NCI-H446 (cell line): ENCODE measurements at regions not wholly inside any gene's neighbourhood (a gene's known extent, or its start where the extent isn't known, plus 50 kb on each side); places are given as distances from the start of the nearest gene placed in this dataset.
"Not testable (repeated sequence)": the region's sequence is repeated elsewhere in the genome, so short reads cannot be mapped to it uniquely, and the experiment has no call there.

ENCODE experiments used
- DNase-seq, 2 experiments: peaks; one replicate each; lab custom pipeline; 2025; lab: John Stamatoyannopoulos, UW

DNA sequence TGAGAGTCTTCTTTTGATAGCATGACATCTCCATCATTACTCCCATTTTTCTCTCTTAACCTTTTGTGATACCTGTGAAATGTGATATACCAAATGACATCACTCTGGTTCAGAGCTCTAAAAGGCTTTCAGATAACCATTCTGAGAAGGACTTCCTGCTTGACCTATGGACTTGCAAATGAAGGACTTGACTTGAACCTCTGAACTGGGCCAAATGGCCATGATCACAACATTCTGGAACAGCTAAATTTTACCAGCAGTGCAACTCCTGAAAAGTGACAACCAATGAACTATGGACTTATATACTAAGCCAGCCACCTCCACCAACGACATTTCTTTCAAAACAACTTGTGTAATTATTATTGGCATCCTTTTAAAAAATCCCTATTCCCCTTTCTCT lies 1085.8 kb upstream of the CITED2 start:
- DNase-seq, result no peak

DNA sequence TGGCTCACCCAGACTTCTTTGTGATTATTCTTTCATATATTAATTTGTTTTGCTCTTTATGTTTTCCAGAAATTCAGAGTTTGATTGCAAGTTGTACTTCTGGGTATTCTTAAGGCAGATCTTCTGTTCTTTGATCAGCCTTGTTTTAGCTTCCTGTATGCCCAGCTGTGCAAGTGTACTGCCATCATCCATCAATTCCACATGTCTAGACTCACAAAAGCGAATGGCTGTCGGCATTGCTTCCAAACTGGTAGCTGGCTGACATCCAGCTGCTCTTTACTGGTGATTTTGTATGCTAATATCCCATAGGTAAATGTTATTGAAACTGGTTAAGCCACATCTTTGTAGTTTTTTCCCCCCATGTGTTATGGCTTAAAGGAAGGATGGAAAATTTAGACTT lies 1084.8 kb upstream of the CITED2 start:
- peak in 1 of 2 experiments; percentile 3 for DNase-seq

DNA sequence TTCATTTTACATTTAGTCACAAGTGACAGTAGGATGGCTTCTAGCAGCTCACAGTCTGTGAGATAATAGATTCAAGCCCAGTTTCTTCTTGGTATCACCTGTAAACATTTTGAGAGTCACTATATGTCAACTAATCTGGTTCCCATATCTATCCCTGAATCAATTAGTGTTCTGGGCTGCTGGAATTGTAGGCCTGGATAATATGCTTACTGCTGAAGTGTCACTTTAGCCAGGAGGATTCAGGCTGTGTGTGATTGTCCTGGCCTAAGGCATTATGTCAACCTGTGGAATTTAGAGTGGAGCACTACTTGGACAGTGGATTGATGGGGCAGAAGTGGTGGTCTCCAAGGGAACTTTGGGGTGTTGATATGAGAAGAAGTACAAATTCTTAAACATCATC lies 1071.8 kb upstream of the CITED2 start:
- DNase-seq, result no peak

DNA sequence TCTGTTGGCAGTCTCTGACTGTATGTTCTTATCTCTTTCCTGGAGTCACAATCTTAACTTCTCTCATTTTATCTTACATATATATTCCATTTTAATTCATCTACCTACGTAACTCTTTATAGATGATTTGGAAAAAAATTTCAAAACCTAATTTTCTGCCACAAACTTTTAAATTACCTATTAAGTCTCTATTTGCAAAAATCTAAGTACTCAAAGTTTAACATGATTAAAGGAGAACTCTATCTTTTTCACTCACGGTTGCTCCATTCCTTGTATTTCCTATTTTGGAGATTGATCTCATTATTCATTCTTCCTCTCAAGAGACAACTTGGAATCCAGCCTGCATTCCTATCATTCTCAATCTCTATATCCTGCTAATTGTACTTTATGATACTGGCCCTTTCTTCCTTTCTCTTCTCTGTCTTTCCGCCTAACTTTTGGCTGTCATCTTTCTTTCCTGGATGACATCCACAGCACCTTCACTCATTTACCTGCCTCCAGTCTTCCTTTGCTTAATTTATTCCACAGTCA lies 1071.1 kb upstream of the CITED2 start:
- peak in 1 of 2 experiments; percentile 31 for DNase-seq

DNA sequence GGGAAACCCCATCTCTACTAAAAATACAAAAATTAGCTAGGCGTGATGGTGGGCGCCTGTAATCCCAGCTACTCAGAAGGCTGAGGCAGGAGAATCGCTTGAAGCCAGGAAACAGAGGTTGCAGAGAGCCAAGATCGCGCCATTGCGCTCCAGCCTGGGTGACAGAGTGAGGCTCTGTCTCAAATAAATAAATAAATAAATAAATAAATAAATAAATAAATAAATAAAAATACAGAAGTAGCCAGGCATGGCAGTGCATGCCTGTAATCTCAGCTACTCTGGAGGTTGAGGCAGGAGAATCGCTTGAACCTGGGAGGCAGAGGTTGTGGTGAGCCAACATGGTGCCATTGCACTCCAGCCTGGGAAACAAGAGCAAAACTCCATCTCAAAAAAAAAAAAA lies 1068.7 kb upstream of the CITED2 start:
- DNase-seq, result not testable (repeated sequence)

DNA sequence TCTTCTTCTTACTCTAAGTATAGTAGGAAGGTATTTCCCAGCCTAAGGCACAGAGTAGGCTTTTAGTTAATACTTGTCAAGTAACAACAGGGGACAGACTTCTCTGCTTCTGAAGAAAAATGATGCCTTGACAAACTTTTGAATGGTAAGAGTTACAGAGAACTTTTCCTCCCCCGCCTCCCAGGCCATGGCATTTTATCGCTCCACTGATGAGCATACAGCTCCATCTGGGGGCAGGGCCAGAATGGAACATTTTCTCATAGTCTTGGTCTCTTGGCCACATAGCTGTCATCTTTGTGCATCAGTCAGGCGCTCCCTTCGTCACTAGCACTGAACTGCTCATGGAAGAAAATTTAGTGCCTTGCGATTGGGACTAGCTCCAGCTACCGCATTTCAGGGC lies 1066.8 kb upstream of the CITED2 start:
- DNase-seq, result peak; percentile 3 to 41

DNA sequence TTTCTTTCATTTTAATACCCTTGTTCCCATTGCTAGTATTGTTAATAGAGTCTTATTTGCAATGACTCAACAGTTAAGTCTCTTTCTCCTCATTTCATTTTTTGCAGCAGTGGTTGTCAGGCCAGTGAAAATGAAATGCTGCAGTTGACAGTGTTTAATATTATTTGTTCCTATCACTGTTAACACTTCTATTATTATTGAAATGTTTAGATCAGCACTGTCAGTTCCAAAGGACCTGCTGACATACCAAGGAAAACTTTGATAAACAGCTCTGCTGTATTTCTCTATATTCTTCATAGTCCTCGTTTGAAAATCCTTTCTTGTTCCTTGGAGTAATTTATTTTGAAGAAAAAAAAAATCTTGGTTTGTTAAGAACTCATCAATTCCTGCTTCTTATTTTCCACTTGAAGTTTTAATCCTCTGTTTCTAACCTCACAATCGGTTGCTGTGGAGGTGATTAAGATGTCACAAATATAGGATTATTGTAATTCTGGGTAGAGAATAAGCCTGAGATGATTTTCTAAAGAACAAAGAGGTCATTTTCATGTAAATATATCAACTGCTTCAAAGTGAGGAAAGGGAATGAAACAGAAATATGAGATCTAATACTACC lies 1065.9 kb upstream of the CITED2 start:
- no peak for DNase-seq

DNA sequence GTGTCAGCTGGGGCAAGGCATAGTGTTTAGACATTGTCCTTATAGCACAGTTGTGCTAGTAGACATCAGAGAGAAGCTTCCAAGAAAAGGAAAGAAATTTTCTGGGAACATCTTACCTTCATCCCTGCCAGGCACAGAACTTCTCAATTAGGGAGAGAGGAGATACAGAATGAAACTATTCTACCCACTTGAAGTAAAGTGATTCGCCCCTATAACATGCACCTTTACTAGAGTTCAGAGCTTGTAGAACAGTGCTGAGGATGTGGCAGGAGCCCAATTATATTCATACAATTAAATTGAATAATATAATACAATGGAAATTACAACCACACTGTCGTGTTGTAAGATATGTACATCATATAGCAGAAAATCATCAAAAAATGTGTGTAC lies 1063.9 kb upstream of the CITED2 start:
- DNase-seq, result no peak

DNA sequence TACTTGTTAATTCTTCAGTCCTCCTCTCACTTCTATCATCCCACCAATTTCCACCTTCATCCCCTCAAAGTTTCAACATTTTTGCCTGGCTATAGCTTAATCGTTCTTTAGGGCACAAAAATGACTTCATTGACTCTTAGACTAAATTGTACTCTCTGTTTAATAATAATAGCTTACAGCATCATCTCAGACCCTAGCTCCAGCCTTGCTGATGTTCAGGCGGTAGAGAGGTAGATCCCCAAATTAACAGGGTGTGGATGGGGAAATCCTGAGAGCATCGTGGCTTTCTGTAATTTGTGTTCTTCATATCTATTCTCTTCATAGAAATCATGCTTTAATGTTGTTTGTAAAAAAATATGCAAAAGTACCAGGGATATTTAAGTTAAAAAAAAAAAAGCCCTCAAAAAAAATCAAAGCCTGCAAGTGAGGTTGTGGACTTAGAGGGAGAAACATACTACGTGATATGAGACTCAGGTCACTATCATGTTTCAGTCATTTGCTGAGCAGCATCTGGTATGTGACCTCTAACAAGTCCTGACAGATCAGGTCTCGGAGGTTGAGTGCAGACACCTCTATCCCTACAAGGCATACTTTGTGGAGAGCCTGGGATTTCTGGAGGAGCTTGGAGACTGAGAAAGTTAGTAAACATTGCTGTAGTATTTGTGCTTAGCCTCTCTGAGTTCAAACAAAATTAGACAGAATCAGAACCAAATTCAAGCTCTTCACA lies 1063.3 kb upstream of the CITED2 start:
- DNase-seq, result no peak

DNA sequence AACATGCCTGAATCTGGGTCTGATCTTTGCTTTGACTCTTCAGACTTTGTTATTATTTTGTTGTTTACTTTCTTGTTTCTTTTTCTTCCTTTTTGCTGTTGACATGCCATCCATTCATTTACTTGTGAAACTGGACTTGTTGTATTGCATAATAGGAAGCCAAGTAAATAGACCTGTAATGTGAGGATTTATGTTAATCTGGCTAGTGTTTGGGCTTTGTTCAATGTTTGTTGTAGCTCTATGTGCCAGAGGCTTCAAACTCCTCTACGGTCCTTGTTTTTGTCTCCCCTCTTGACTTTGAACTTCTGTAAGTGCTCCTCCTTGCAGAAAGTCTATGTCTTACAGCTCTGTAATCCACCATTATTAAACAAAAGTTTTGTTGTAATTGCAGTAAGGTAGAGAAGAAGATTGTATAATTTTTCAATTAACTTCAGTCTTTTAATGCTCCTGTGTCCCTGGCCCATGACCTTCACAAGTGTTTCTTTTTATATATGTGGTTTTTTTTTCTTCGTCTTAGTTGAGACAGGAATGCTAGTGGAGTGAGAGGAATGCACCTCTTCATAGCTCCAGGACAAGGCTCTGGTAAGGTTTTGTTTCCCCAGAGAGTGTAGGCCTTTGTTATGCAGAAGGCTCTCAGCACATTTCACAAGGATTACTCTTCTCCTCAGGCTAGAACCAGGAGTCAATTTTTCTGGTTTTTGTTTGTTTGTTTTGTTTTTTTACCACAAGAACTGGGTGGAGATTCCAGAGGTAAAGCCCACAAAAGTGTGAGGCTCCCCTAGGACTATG lies 1061.8 kb upstream of the CITED2 start:
- DNase-seq, result no peak

DNA sequence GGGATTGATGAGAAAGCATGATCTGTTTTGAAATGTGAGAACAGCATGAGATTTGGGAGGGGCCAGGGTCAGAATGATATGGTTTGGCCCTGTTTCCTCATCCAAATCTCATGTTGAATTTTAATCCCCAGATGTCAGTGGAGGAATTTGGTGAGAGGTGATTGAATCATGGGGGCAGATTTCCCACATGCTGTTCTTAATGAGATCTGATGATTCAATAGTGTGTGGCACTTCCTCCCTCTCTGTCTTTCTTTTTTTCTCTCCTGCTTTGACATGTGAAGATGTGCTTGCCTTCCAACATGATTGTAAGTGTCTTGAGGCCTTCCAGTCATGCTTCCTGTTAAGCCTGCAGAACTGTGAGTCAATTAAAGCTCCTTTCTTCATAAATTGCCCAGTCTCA lies 1060.3 kb upstream of the CITED2 start:
- no peak for DNase-seq

DNA sequence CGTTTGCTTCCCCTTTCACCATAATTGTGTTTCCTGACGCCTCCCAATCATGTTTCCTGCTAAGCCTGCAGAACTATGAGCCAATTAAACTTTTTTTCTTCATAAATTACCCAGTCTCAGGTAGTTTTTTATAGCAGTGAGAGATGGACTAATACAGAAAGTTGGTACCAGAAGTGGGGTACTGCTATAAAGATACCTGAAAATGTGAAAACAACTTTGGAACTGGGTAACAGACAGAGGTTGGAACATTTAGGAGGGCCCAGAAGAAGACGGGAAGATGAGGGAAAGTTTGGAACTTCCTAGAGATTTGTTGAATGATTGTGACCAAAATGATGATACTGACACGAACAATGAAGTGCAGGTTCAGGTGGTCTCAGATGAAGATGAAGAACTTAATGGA lies 1058.6 kb upstream of the CITED2 start:
- no peak for DNase-seq

DNA sequence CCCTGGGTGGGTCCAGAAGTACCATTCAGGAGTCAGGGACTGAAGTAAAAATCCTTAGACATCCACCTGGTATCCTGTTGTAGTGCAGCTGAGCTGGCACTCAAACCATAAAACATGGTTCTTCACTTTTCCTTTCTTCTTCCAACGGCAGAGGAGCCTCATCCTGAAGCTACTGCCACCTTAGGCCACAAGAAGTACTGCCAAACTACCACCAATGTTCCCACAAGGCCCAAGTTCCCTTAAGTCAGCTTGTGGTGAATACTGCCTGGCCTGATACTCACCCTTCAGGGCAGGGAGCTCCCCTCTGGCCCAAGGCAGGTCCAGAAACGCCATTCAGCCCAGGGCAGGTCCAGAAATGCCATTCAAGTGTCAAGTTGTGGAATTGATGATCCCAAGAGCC lies 1053.4 kb upstream of the CITED2 start:
- DNase-seq, result no peak

DNA sequence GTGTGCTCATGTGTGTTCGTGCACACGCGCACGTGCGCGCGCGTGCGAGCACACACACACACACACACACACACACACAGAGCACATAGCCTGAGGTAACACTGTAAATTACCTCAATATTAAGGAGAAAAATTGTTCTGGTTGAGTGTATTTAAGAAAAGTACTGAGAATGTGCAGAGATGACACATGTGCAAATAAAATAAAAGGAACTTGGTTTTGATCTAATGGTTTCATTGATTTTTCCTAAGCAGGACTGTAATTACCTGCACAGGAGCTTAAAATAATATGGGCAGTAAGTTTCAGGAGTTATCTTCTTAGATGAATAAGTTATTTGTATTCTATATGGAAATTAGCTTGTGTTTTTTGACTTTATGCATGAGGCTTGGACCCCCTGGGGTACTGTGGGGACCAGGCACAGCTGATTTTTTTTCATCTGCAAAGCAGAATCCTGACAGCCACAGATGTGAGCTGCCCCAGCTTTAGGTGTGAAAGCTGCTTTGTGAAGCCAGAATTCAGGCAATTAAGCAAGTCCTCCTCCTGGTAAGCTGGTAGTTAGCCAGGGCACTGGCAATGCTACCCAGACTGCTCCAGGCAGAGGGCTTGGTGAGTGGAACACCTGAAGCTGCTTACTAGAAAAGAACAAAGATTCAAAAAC lies 1040.6 kb upstream of the CITED2 start:
- DNase-seq, result no peak

DNA sequence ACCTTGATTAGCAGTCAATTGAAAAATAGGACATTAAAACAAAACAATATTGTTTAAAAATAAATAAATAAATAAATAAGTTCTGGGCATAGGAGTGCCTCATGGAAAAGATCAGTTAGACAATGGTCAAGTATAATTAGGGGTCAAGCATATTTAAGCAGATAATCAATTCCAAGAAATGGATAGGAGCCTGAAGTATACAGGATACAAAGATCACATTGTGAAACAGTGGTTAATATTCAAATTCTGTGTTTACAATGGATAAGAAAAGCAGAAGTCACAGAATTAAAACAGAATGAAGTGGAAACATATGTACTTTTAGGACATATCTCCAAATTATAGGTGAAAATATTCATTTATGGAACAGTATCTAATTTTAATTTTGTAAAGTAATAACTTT lies 1028.6 kb upstream of the CITED2 start:
- no peak for DNase-seq

DNA sequence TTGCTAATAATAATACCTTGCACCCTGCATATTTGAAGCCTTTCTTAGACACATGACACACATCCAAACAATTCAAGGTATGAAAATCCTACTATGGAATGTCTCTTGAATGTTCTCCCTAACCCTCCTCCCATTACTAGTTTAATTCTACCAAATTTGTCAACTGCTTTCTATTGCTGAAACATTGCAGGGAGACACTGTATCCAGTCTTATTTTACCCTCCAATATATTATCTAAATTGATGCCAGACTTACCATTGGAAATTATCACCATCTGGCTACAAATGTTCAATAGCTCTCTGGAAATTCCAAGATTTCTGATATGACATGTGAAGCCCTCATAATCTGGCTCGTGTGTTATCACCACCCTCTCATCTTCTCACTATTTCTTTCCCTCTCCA lies 1027.3 kb upstream of the CITED2 start:
- DNase-seq, result no peak

DNA sequence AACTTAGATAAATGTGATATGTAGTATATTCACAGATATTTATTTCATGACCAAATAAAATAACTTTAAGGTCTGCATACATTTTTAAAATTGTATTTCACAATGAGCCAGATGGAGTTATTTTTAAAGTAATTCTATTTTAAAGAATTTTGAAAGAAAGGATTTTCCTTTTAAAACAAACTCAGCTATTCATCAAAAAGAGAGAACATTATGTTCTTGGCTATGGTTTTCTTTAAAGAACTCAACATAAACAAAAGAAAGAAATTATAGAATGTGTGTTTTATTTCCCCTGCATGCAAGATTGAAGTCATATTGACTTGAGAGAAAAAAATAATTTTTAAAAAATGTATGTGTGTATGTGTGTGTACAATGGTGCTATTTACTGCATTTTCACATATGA lies 1023.6 kb upstream of the CITED2 start:
- no peak for DNase-seq

DNA sequence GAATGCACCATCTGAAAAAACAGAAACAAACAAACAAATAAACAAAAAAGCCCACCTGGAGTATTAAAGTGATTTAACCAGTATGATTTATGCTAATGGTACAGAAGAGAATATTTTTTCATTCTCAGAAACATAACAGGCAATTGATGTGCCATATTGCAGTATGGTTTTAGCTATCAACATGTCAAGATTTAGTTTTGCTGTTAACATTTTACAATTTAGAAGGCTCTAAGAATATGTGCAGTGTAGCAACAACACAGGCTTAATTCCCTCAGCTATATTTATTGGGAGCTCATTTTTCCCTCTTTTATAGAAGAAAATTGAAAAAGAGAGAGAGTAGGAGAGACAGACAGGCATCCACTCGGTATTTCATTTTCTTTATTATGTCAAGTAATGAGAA lies 1022.7 kb upstream of the CITED2 start:
- no peak for DNase-seq

DNA sequence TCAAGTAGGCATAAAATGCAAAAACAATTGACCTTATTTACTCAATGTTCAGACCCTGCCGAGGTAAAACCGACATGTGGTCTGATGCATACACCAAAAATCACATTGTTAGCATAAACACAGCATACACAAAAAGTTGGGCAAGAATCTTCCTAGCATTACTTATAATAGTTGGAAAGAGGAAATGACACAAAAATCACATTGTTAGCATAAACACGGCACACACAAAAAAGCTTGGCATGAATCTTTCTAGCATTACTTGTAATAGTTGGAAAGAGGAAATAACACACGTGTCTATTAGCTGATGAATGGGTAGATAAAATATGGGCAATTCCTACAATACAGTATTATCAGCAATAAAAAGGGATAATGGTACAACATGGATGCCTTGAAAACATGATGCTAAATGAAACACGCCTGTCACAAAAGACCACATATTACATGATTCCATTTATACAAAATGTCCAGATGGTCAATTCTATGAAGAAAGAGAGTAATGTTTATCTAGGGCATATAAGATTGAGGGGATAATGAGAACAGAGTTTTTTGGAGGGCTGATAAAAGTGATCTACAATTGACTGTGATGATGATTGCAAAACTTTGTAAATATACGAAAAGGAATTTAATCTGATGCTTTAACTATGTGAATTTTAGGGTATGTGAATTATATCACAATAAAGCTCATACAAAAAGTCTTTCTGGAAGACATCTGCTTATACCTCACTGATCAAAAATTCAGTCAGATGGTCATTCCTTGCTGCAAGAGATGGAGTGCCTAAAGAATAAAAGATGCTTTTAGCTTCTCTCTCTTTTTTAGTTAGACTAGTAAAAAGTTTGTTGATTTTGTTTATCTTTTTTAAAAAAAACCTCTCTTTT lies 1019.5 kb upstream of the CITED2 start:
- no peak for DNase-seq

DNA sequence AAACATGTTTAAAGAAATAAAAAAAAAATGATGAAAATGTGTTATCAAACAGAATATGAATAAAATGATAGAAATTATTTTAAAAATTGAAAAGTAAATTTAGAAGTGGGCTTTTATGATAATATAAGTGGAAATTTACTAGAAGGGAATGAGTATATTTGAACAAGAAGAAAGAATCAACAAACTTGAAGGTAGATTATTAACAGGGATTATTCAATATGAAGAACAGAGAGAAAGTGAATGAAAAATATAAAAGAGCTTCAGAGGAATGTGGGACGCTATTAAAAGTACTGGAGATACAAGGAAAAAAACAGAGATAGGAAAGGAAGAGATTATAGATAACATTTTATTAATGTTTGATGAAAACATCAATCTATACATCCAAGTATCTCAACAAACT lies 1014.4 kb upstream of the CITED2 start:
- DNase-seq, result no peak

DNA sequence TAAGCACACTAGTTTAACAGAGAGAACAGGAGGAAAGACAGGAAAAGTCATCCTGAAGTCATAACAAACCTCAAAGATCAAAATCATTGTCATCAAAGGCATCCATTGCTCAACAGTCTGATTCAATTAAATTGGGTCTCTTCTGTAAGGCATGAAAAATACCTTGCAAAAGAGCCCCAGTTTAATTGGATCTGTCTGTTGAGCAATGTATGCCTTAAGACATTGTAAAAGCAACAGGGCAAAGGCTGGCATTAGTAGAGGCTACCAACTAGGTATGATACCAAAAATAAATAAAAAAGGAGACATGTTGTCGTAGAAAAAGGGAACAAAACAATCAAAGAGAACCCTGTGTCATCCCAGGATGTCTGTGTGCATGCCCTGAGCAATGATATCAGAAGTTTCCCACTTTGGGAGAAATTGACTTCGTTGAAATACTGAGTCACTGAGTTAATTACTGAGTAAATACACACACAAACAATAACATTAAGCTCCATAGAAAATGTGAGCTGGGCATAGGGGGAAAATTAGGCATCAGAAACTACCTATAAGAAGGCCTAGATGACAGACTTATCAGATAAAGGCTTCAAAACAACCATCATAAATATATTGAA lies 1013.8 kb upstream of the CITED2 start:
- DNase-seq, result no peak
